AG09309 (cell line): ENCODE measurements at regions not wholly inside any gene's neighbourhood (a gene's known extent, or its start where the extent isn't known, plus 50 kb on each side); places are given as distances from the start of the nearest gene placed in this dataset.

Source experiments
- DNase-seq: peaks from one replicate; pipeline ENCODE4 v3.0.0-alpha.2; 2010; ENCODE audit warnings: low read depth
- H3K4me3 ChIP-seq: 2 replicates; pipeline ENCODE4 v1.5.1; 2011; ENCODE audit warnings: mild to moderate bottlenecking, low read depth, low read length, moderate library complexity; ENCODE audit not compliant: control insufficient read depth
- TF ChIP-seq, protein P1 (sequence below): IDR thresholded peaks from 2 replicates; pipeline ENCODE4 v1.5.1; 2011; ENCODE audit warnings: mild to moderate bottlenecking, low read depth, low read length, inconsistent platforms; ENCODE audit not compliant: insufficient read depth, control insufficient read depth; ENCODE audit errors: missing control alignments

DNA sequence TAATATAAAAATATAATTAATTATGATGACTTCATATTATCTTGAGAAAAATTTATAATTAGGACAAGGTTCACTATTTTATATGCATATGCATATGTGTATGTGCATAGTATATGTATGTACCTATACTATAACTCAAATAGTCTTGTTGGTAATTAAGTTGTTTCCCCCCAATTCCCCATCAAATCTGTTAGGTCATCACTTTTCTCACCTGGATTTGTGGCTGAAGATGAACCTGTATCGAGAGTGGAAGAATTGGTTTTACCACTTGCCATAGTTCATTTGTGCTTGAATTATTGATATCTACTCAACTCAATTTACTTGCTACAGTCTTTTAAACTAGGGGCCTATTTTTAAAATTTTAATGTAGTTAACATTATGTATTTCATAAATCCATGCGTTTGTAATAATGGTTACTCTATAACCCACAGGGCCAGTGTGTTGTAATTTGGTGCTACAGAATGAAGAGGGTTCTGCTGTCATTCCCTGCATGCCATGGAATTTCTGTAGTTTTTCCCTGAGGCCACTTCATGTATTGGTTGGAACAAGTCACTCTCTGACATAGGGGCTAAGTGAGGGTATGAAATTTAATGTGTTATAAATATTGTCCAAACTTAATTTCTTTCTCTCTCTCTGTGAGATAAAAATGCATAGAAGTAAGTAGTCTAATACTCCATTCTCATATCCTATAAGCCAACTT is 74.9 kb downstream of the TAF11L14 start:
- TF ChIP-seq, protein P1, sequence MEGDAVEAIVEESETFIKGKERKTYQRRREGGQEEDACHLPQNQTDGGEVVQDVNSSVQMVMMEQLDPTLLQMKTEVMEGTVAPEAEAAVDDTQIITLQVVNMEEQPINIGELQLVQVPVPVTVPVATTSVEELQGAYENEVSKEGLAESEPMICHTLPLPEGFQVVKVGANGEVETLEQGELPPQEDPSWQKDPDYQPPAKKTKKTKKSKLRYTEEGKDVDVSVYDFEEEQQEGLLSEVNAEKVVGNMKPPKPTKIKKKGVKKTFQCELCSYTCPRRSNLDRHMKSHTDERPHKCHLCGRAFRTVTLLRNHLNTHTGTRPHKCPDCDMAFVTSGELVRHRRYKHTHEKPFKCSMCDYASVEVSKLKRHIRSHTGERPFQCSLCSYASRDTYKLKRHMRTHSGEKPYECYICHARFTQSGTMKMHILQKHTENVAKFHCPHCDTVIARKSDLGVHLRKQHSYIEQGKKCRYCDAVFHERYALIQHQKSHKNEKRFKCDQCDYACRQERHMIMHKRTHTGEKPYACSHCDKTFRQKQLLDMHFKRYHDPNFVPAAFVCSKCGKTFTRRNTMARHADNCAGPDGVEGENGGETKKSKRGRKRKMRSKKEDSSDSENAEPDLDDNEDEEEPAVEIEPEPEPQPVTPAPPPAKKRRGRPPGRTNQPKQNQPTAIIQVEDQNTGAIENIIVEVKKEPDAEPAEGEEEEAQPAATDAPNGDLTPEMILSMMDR: no peak
- DNase-seq: no peak
- H3K4me3 ChIP-seq: no peak overlapping the region

DNA sequence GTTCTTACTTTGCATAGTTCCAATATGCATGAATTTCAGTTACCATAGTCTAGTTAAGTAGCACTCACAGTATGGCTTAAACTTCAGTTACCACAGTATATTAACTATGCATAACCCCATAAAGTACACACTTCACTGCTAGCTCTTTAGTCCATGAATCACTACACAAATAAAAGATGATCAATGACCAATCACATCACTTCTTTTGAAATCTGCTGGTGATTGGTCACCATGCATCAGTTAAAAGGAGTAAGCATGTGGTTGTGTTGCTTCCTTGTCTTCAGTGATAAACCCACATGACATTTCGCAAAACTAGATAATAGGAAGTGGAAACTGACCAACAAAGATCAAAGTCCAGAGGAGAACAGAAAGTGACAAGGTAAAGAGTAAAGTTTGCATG is 79.0 kb downstream of the TAF11L14 start:
- TF ChIP-seq, protein P1: no peak
- H3K4me3 ChIP-seq: no peak overlapping the region
- DNase-seq: no peak

DNA sequence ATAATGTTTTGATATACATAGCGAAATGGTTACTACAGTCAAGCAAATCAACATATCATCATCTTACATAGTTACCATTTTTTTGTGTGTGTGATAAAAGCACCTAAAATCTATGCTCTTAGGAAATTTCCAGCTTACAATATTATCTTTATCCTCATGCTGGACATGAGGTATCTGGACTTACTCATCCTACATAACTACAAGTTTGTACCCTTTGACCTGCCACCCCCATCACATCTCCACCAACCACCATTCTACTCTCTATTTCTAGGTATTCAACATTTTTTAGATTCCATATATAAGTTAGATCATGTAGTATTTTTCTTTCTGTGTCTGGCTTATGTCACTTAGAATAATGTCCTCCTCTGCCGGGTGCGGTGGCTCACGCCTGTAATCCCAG is 79.9 kb downstream of the TAF11L14 start:
- H3K4me3 ChIP-seq: no peak overlapping the region
- TF ChIP-seq, protein P1: no peak
- DNase-seq: no peak

DNA sequence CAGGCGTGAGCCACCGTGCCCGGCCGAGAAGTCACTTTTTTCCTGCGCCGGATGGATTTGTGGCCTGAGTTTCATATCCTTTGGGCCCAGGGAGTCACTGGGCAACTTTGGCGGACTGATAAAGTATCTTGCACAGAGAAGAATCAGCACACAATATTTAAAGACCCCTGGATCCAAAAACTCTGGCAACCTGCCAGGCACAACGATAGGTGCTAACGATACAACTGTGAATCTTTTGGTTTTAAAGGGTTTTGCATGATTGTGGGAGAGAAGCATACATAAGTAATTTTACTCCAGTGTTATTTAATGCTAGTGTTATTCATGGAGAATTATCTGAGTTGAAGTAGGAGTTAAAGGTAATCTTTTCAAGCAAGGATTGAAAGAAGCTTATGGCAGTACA is 85.3 kb downstream of the TAF11L14 start:
- no peak for DNase-seq

DNA sequence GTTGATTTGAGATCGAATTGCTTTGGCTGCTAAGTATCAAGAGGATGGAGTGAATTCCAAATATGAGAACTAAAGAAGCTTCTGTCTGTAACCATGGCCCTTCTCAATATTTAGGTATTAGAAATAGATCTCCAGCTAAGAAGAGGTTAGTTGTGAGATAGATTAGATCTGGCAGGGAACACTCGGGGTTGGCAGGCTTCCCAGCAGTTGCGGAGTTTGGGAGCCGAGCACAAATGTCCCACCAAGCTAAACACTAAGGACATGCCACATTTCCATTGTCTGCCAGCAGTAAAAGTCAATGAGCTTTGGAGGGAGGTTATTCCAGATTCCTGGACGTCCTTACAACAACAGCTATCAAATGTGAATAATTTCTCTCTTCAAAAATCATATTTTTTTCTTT is 85.8 kb downstream of the TAF11L14 start:
- no peak overlapping the region for H3K4me3 ChIP-seq
- no peak for DNase-seq
- TF ChIP-seq, protein P1: no peak

More for the DNA sequence above, 85.3 kb downstream of the TAF11L14 start:
- TF ChIP-seq, protein P1: no peak
- no peak overlapping the region for H3K4me3 ChIP-seq

DNA sequence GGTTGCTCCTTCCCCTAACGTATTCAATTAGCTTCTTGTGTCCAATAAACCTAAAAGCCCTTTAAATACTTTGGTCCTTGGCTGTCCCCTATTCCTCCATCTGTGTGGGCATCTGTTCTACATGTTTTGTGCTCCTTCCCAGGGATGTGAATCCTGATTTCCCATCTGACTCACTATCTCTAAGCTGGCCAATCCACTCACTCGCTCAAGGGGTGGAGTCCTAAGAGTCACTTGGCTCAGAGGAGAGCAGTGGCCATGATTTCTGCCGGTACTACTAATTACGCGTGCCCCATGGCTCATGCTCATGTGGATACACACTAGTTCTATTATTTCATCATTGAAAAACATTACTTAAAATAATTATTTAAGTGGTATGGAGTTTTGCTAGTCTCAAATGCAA is 89.6 kb downstream of the TAF11L14 start:
- TF ChIP-seq, protein P1: no peak
- H3K4me3 ChIP-seq: no peak overlapping the region
- no peak for DNase-seq
